ENCODE measurements at regions not wholly inside any gene's neighbourhood (a gene's known extent, or its start where the extent isn't known, plus 50 kb on each side); places are given as distances from the start of the nearest gene placed in this dataset.

GRCh38 chr4:124965497-124965891 lies 253.0 kb upstream of the ANKRD50 start:
- no peak overlapping the region for H3K4me3 ChIP-seq (replicated peaks in 1 of 2; ENCODE audit: low read depth in 2 of 2, low read length in 2 of 2)
- TF ChIP-seq, protein P1, sequence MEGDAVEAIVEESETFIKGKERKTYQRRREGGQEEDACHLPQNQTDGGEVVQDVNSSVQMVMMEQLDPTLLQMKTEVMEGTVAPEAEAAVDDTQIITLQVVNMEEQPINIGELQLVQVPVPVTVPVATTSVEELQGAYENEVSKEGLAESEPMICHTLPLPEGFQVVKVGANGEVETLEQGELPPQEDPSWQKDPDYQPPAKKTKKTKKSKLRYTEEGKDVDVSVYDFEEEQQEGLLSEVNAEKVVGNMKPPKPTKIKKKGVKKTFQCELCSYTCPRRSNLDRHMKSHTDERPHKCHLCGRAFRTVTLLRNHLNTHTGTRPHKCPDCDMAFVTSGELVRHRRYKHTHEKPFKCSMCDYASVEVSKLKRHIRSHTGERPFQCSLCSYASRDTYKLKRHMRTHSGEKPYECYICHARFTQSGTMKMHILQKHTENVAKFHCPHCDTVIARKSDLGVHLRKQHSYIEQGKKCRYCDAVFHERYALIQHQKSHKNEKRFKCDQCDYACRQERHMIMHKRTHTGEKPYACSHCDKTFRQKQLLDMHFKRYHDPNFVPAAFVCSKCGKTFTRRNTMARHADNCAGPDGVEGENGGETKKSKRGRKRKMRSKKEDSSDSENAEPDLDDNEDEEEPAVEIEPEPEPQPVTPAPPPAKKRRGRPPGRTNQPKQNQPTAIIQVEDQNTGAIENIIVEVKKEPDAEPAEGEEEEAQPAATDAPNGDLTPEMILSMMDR (IDR thresholded peaks at IDR 0.05; ENCODE audit: low read depth, low read length): no peak
- DNase-seq (ENCODE audit: low read depth in 2 of 2): no peak

GRCh38 chr4:124964852-124965496 lies 252.4 kb upstream of the ANKRD50 start:
- TF ChIP-seq, protein P1 (IDR thresholded peaks at IDR 0.05; ENCODE audit: low read depth, low read length): no peak
- H3K4me3 ChIP-seq (replicated peaks in 1 of 2; ENCODE audit: low read depth in 2 of 2, low read length in 2 of 2): no peak overlapping the region

DNA sequence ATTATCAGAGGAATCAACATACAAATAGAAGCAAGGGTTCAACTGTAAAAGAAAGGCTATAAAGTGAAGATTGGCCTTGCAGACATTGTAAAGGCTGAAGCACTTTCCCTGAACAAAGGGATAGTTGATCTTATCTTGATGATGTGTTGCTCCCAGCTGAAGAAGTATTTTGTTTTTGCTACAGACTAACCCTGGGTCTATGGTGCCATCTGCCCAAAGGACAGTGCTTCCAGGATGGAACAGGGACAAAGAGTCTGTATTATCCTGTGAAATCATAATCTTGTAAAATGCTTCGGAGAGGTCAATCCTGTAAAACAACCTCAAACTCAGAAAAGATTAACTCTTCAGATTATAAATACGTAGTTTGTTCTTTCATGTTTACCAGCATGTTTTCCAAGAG lies 251.7 kb upstream of the ANKRD50 start:
- no peak for DNase-seq (ENCODE audit: low read depth in 2 of 2)
- H3K4me3 ChIP-seq (replicated peaks in 1 of 2; ENCODE audit: low read depth in 2 of 2, low read length in 2 of 2): no peak overlapping the region
- TF ChIP-seq, protein P1 (IDR thresholded peaks at IDR 0.05; ENCODE audit: low read depth, low read length): no peak

More at GRCh38 chr4:124964852-124965496, 252.4 kb upstream of the ANKRD50 start:
- no peak for DNase-seq (ENCODE audit: low read depth in 2 of 2)

- DNase-seq (ENCODE audit: low read depth in 2 of 2): no peak
- TF ChIP-seq, protein P1 (IDR thresholded peaks at IDR 0.05; ENCODE audit: low read depth, low read length): no peak
- no peak overlapping the region for H3K4me3 ChIP-seq (replicated peaks in 1 of 2; ENCODE audit: low read depth in 2 of 2, low read length in 2 of 2)
Measured at GRCh38 chr4:124961138-124961750, 248.7 kb upstream of the ANKRD50 start.

DNA sequence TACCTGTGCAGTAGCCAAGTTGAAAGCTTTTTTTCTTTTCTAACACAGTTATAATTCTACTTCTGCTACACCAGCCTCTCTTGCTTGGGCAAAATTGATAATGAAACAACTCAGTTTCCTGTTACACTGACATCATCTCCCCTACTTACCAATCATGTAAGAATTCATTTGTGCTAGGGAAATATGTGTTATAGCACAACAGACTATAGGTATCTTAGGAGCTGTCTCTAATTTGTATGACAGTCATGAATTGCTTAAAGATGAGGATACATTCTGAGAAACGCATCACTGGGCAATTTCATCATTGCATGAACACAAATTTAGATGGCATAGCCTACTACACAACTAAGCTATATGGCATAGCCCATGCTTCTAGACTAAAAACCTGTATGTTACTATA lies 246.3 kb upstream of the ANKRD50 start:
- DNase-seq (ENCODE audit: low read depth in 2 of 2): peak in 1 of 2 donors; percentile 15
- H3K4me3 ChIP-seq (replicated peaks in 1 of 2; ENCODE audit: low read depth in 2 of 2, low read length in 2 of 2): no peak overlapping the region
- TF ChIP-seq, protein P1 (IDR thresholded peaks at IDR 0.05; ENCODE audit: low read depth, low read length): no peak

DNA sequence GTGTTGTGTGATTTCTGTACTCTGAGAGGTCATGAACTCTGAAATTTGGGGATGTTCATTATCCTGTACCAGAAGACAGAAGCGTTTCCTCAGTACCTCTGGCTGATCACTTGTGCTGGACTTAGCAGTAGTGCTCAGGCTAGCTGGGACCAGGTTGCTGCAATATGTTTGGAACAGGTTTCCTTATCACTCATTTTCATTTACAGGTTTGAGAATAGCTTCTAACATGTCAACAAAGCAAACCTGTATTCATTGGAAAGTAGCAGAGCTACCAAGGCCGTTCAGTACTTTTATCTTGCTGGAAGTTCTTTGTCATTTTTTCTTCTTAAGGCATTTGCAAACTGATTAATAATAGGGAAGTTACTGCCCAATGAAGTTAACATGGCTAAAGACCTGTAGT lies 242.9 kb upstream of the ANKRD50 start:
- DNase-seq (ENCODE audit: low read depth in 2 of 2): no peak
- H3K4me3 ChIP-seq (replicated peaks in 1 of 2; ENCODE audit: low read depth in 2 of 2, low read length in 2 of 2): no peak overlapping the region
- TF ChIP-seq, protein P1 (IDR thresholded peaks at IDR 0.05; ENCODE audit: low read depth, low read length): no peak
